ENCODE measurements at regions not wholly inside any gene's neighbourhood (a gene's known extent, or its start where the extent isn't known, plus 50 kb on each side); places are given as distances from the start of the nearest gene placed in this dataset.
"Not testable (repeated sequence)": the region's sequence is repeated elsewhere in the genome, so short reads cannot be mapped to it uniquely, and the experiment has no call there.

DNA sequence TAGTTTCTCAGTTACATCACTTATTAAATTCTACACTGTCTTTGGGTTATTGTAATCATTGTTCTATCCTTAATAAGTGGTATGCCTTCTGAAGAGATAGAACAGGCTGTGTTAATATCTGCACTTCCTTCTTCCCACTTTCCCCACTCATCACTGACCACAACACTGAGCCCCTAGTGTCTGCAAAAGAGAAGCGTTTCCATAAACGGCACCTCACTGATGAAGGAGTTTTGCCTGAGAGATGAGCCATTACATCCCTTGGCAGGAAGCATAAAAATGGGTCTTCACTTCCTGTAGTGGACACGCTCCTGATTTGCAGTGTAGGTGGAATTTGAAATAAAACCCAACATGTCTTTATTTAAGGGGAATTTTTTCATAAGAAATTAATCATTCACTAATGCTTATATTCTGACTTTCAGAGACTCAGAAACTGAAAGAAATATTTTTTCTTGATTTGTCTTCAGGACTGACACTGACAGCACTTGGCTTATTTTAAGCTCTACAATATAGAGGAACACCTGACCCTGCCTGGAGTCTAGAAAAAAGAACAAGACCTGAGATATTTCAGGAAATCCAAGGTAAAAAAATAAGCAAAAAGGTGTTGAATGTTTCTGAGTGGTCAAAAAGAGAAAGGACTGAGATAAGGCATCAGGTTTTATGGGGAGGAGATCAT lies 275.3 kb downstream of the RAD51AP2 start:
- DNase-seq (ENCODE audit: insufficient read length, low spot score) = no peak
- no peak for TF ChIP-seq POLR2A (IDR thresholded peaks at IDR 0.05; ENCODE audit: low read depth, low read length)
- FAIRE-seq = no peak

GRCh38 chr2:17239550-17239949 lies 278.7 kb downstream of the RAD51AP2 start:
- FAIRE-seq (no peak), DNase-seq (ENCODE audit: insufficient read length, low spot score) (no peak)
- TF ChIP-seq POLR2A (IDR thresholded peaks at IDR 0.05; ENCODE audit: low read depth, low read length) = no peak

- TF ChIP-seq POLR2A (IDR thresholded peaks at IDR 0.05; ENCODE audit: low read depth, low read length) = no peak
- FAIRE-seq = no peak
These were observed 283.1 kb downstream of the RAD51AP2 start for GRCh38 chr2:17235167-17235566.

GRCh38 chr2:17232776-17233556 lies 285.3 kb downstream of the RAD51AP2 start:
- FAIRE-seq = no peak
- TF ChIP-seq POLR2A (IDR thresholded peaks at IDR 0.05; ENCODE audit: low read depth, low read length) = no peak
- no peak for DNase-seq (ENCODE audit: insufficient read length, low spot score)

More at GRCh38 chr2:17235167-17235566, 283.1 kb downstream of the RAD51AP2 start:
- DNase-seq (ENCODE audit: insufficient read length, low spot score) = no peak

DNA sequence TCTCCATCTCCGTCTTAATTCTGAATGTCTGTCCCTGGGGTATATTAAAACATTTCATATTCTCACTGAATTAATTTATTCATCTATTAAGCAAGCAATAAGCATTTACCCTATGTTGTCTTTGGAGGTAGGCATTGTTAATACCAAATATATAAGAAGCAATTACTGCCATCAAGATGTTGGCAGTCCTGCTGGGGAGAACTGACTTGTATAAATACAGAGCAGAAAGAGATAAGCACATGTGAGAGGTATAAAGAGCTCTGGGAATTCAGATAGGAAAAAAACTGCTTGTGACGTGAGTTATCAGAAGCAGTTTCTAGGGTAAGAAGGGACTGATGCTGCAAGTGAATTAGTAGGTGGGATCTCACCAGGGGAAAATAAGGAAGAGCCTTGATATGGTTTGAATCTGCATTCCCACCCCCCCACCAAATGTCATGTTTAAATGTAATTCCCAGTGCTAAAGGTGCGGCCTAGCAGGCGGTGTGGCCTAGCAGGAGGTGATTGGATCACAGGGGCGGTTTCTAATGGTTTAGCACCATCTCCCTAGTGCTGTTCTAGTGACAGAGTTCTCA lies 286.8 kb downstream of the RAD51AP2 start:
- FAIRE-seq = no peak
- no peak for DNase-seq (ENCODE audit: insufficient read length, low spot score)
- TF ChIP-seq POLR2A (IDR thresholded peaks at IDR 0.05; ENCODE audit: low read depth, low read length) = no peak

DNA sequence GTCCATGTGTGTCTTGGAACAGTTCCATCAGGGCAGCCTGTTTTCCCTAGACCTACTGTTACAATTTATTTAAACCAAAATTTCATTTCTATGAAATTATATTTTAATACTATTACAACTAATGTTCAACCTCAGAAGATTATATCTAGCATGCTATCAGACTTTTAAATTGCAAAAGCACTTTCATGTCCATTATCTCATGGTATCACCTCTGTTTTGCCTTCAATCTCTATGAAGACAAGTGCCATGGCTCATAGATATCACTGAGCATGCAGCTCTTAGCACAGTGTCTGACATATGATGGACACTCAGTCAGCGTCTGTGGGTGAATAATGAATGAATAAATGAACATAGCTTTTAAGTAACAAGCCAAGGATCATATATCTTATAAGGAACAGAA lies 288.8 kb downstream of the RAD51AP2 start:
- TF ChIP-seq POLR2A (IDR thresholded peaks at IDR 0.05; ENCODE audit: low read depth, low read length) = no peak
- DNase-seq (ENCODE audit: insufficient read length, low spot score) = no peak
- no peak for FAIRE-seq

GRCh38 chr2:17228461-17228860 lies 289.8 kb downstream of the RAD51AP2 start:
- TF ChIP-seq POLR2A (IDR thresholded peaks at IDR 0.05; ENCODE audit: low read depth, low read length) = no peak
- FAIRE-seq = no peak
- no peak for DNase-seq (ENCODE audit: insufficient read length, low spot score)

- DNase-seq (ENCODE audit: insufficient read length, low spot score) (no peak), FAIRE-seq (no peak)
- no peak for TF ChIP-seq POLR2A (IDR thresholded peaks at IDR 0.05; ENCODE audit: low read depth, low read length)
These were observed 290.4 kb downstream of the RAD51AP2 start for GRCh38 chr2:17227856-17228255.

GRCh38 chr2:17226941-17227490 lies 291.2 kb downstream of the RAD51AP2 start:
- DNase-seq (ENCODE audit: insufficient read length, low spot score) (no peak), FAIRE-seq (no peak)
- TF ChIP-seq POLR2A (IDR thresholded peaks at IDR 0.05; ENCODE audit: low read depth, low read length) = no peak

- no peak for DNase-seq (ENCODE audit: insufficient read length, low spot score)
- no peak for TF ChIP-seq POLR2A (IDR thresholded peaks at IDR 0.05; ENCODE audit: low read depth, low read length)
These were observed 295.0 kb downstream of the RAD51AP2 start for GRCh38 chr2:17223211-17223610.

DNA sequence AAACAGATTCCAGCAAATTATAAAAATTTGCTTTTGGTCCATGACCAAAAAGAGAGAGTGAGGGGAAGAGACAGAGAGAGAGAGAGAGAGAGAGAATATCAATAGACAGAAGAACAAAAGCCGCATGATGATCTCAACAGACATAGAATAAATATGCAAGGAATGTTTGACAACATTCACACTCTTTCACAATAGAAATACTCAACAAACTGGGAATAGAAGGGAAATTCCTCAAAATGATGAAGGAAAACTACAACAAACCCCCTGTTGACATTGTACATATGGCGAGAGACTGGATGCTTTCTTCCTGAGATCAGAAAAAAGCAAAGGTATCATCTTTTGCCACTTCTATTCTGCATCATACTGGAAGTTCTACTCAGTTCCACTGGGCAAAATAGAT lies 309.7 kb downstream of the RAD51AP2 start:
- DNase-seq (ENCODE audit: insufficient read length, low spot score) = no peak

More at GRCh38 chr2:17223211-17223610, 295.0 kb downstream of the RAD51AP2 start:
- FAIRE-seq = no peak

GRCh38 chr2:17206771-17207170 lies 311.5 kb downstream of the RAD51AP2 start:
- no peak for FAIRE-seq

More for the DNA sequence above, 309.7 kb downstream of the RAD51AP2 start:
- FAIRE-seq = no peak
- TF ChIP-seq POLR2A (IDR thresholded peaks at IDR 0.05; ENCODE audit: low read depth, low read length) = no peak

DNA sequence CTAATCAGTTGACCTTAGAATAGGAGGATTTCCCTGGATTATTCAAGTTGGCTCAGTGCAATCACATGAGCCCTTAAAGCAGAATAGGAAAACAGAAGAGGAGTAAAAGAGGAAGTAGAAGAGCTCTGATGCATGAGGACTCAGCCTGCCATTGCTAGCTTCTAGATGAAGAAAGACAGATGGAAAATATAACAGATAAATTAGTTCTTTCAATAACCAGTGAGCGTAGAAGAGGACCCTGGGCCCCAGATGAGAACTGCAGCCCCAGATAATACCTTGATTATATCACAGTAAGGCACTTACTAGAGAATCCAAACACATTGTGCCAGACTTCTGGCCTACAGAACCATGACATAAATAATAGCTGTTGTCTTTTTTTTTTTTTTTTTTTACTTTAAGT lies 314.0 kb downstream of the RAD51AP2 start:
- FAIRE-seq; DNase-seq (ENCODE audit: insufficient read length, low spot score): not testable (repeated sequence)

More at GRCh38 chr2:17206771-17207170, 311.5 kb downstream of the RAD51AP2 start:
- no peak for TF ChIP-seq POLR2A (IDR thresholded peaks at IDR 0.05; ENCODE audit: low read depth, low read length)
- DNase-seq (ENCODE audit: insufficient read length, low spot score) = no peak

GRCh38 chr2:17202628-17203027 lies 315.6 kb downstream of the RAD51AP2 start:
- not testable (repeated sequence) for DNase-seq (ENCODE audit: insufficient read length, low spot score); FAIRE-seq
